GM12865 (cell line): ENCODE measurements at regions not wholly inside any gene's neighbourhood (a gene's known extent, or its start where the extent isn't known, plus 50 kb on each side); places are given as distances from the start of the nearest gene placed in this dataset.

Source experiments
- DNase-seq: peaks from one replicate; pipeline ENCODE4 v3.0.0; 2010; ENCODE audit warnings: low read depth
- H3K4me3 ChIP-seq: 2 replicates; pipeline ENCODE4 v1.5.1; 2011; ENCODE audit warnings: mild to moderate bottlenecking, low read depth, low read length, control low read depth
- TF ChIP-seq, protein P1 (sequence below): IDR thresholded peaks from 2 replicates; pipeline ENCODE4 v1.5.1; 2011; ENCODE audit warnings: low read length, control low read depth, low read depth, inconsistent platforms; ENCODE audit not compliant: insufficient read depth; ENCODE audit errors: missing control alignments

DNA sequence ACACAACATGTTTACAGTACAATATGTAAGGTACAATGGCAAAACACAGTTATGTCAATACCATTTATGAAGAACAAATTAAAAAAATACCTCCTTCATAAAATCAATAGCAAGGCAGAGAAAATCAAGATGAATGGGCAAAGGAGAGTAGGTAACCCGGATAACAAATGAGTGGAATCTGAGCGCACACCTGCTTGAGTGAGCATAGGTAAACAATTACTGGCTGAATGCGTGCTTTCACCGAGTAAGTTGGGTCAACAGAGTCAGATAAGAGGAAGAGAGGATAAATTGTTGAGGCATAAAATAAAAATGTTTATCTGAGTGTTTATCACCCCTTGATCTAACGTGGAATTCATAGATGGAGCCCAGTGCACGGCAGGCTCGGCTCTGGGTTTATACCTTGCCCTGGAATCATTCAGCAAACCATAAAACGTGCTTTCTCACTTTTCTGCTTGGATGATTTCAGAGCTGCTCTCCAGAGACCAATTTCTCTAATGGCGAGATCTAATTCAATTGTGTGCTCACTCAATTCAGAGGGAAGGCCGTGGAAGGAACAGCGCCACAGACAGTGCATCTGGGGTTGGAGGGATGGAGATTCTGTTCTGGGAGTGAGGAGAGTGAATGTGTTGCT lies 224.8 kb upstream of the MAP3K7 start:
- no peak for DNase-seq
- TF ChIP-seq, protein P1, sequence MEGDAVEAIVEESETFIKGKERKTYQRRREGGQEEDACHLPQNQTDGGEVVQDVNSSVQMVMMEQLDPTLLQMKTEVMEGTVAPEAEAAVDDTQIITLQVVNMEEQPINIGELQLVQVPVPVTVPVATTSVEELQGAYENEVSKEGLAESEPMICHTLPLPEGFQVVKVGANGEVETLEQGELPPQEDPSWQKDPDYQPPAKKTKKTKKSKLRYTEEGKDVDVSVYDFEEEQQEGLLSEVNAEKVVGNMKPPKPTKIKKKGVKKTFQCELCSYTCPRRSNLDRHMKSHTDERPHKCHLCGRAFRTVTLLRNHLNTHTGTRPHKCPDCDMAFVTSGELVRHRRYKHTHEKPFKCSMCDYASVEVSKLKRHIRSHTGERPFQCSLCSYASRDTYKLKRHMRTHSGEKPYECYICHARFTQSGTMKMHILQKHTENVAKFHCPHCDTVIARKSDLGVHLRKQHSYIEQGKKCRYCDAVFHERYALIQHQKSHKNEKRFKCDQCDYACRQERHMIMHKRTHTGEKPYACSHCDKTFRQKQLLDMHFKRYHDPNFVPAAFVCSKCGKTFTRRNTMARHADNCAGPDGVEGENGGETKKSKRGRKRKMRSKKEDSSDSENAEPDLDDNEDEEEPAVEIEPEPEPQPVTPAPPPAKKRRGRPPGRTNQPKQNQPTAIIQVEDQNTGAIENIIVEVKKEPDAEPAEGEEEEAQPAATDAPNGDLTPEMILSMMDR = no peak
- H3K4me3 ChIP-seq = no peak overlapping the region

GRCh38 chr6:90809035-90809434 lies 222.2 kb upstream of the MAP3K7 start:
- TF ChIP-seq, protein P1 = no peak
- no peak overlapping the region for H3K4me3 ChIP-seq
- DNase-seq = no peak

DNA sequence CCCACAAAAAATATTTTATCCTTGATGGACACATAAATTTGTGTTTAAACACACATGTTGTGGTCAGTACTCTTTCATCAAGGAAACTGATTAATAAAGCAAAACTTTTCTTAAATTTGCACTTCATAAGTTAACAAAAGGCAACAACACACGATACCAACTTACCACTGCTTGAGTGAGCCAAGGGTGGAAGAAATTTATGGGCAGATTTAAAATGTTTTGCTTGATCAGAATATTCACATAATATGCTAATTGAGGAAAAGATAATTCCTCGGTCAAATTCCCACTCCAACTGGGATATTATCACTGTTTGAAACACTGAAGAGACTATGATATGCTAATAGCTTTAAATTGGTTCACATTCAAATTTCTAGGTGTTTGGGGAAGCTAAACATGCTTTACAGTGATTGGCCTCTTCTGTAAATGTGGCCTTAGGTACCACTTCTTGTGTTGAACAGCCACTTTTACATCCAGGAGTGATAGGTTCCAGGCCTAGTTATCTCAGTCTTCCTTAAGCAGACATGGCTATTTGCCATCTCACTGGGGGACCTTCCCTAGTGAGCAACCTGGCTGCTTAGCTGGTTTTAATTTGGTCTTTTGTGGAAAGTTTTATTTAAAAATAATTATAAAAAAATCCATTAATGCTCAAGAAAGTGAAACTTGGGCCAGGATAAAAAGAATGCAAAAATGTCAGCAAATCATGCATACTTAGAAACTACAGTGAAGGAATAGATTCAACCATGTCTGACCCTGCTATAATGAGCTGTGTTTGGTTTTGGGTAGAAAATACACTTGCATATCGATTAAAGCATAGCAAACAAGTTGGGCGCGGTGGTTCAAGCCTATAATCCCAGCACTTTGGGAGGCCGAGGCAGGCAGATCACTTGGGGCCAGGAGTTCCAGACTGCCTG lies 221.2 kb upstream of the MAP3K7 start:
- no peak overlapping the region for H3K4me3 ChIP-seq
- TF ChIP-seq, protein P1 = no peak
- no peak for DNase-seq

GRCh38 chr6:90805619-90806155 lies 218.8 kb upstream of the MAP3K7 start:
- TF ChIP-seq, protein P1 = no peak
- no peak overlapping the region for H3K4me3 ChIP-seq
- DNase-seq = no peak

- TF ChIP-seq, protein P1 = no peak
- DNase-seq = no peak
- H3K4me3 ChIP-seq = no peak overlapping the region
Observed at GRCh38 chr6:90803956-90804355, 217.1 kb upstream of the MAP3K7 start.

- TF ChIP-seq, protein P1 = no peak
- DNase-seq = no peak
- H3K4me3 ChIP-seq = no peak overlapping the region
Observed at GRCh38 chr6:90795078-90795477, 208.2 kb upstream of the MAP3K7 start.
